GM21737 (cell line): ENCODE measurements at regions not wholly inside any gene's neighbourhood (a gene's known extent, or its start where the extent isn't known, plus 50 kb on each side); places are given as distances from the start of the nearest gene placed in this dataset.

ENCODE experiments used
- ATAC-seq: cut with Tn5 transposase; IDR thresholded peaks from one replicate; pipeline ENCODE4 v1.9.1; 2021; ENCODE audit warnings: mild to moderate bottlenecking, moderate library complexity; ENCODE audit not compliant: unreplicated experiment

- ATAC-seq: no peak
Observed at GRCh38 chr4:14580061-14580460, 422.2 kb upstream of the CPEB2 start.

- ATAC-seq: no peak
Observed at GRCh38 chr4:14581741-14582140, 420.5 kb upstream of the CPEB2 start.

DNA sequence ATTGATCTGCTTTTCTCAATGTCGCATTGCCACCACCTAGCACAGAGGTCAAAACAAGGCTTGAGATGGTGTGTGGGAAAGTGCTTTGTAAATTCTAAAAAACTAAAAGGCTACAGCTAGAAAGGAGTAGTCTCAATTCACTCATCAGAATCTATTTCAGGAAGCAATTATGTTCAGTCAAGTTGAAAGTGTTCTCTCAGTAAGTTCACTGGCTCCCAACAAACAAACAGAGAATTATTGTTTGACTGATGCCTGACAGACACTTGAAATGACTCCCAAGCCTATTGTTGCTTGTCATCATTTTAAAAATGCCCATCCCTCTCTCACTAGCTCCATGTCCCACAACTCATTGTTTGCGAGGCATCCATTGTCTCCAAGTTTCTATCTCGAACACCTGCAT lies 419.6 kb upstream of the CPEB2 start:
- no peak for ATAC-seq

- no peak for ATAC-seq
Observed at GRCh38 chr4:14583331-14583730, 418.9 kb upstream of the CPEB2 start.

DNA sequence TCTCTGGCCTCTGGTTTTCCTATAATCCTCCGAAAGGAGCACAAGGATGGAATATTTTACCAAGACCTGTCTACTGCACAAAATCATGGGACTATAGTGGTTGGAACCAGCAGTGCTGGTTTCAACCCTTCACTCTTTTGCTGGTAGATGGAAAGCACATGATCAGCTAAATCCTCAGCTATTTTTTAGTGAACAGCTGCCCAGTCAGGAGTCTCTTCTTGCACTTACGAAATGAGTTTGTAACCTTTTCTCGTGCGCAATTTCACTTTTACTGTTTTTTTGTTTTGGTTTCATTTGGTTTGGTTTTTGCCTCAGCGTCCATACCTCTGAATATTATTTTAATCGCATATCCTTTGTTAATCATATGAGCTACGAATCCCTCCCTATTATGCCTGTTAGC lies 418.5 kb upstream of the CPEB2 start:
- no peak for ATAC-seq

DNA sequence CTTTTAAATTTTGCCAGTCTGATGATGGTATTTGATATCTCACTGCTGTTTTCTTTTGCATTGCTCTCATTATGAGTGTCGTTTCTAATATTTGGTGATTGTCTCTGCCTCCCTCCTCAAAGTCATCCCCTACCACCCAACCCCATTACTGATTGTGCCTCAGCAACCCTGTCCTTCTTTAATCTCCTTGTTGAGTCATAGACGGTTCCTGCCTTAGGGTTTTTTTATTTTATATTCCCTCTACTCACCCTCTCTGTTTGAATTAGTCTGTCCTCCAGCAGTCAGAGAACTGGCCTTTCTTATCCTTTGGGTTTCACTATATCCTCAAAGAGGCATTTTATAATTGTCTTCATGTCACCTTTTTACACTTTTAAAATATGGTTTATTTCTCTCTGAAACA lies 409.3 kb upstream of the CPEB2 start:
- ATAC-seq: no peak

- ATAC-seq: no peak
Observed at GRCh38 chr4:14596028-14596427, 406.3 kb upstream of the CPEB2 start.

DNA sequence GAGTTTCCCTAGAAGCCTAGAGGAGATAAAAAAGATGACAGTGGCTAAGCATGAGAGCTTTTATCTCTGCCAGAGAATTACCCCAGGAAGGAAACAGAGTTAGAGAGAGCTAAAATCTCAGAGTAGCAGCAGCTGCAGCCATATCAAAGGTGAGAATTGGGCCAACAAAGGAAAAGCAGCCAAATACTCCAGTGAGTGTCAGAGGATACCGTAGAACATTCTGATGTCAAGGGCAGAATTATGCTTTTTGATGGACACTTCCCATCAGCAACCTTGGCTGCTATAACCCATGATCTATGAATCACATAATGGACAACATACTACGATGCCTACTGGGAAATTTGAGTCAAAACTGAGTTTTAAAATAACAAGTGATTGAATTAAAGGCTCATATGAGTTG lies 405.8 kb upstream of the CPEB2 start:
- no peak for ATAC-seq

GRCh38 chr4:14596904-14597303 lies 405.4 kb upstream of the CPEB2 start:
- ATAC-seq: no peak

GRCh38 chr4:14602206-14602605 lies 400.1 kb upstream of the CPEB2 start:
- ATAC-seq: no peak

GRCh38 chr4:14607001-14607400 lies 395.3 kb upstream of the CPEB2 start:
- ATAC-seq: no peak

- no peak for ATAC-seq
Observed at GRCh38 chr4:14607578-14607977, 394.7 kb upstream of the CPEB2 start.

- ATAC-seq: no peak
Observed at GRCh38 chr4:14608630-14609029, 393.7 kb upstream of the CPEB2 start.

DNA sequence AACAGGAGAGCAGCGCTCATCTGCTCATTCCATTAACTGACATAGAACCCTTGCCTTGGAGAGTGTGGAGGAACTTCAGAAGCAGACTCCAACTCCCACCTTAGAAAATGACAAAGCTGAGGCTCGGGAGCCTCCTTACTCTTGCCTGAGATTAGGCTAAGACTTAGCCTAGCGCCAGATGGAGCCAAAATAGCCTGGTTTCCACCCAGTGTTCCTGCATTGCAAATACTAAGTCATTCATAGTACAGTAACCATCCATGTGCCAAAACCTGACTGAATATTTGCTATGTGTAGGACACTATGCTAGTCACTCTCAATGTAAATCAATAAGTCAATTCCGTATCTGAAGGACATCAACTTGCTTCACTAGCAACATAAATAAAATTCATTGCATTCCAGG lies 387.4 kb upstream of the CPEB2 start:
- no peak for ATAC-seq

- no peak for ATAC-seq
Observed at GRCh38 chr4:14615671-14616070, 386.6 kb upstream of the CPEB2 start.

GRCh38 chr4:14620567-14621141 lies 381.6 kb upstream of the CPEB2 start:
- no peak for ATAC-seq

GRCh38 chr4:14621731-14622463 lies 380.4 kb upstream of the CPEB2 start:
- no peak for ATAC-seq

- ATAC-seq: no peak
Observed at GRCh38 chr4:14627038-14627437, 375.2 kb upstream of the CPEB2 start.

GRCh38 chr4:14631806-14632440 lies 370.4 kb upstream of the CPEB2 start:
- ATAC-seq: no peak

DNA sequence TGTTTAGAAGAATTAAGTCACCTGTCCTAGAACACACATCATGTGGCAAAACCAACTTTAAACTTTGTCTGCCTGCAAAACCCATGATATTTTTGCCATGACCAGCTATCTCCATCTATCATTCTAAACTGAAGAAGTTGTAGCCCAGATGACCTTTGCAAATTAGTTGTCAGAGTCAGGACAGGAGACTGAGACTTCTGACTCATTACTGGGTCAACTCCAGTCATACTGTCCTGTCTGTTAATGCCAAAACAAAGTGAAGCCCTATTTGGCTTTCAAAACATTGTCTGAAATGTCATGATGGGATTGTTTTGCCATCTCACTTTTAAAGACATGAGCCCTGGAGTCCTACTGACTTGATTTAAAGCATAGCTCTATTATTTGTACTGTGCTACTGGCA lies 365.7 kb upstream of the CPEB2 start:
- no peak for ATAC-seq

- no peak for ATAC-seq
Observed at GRCh38 chr4:14640476-14640875, 361.8 kb upstream of the CPEB2 start.

DNA sequence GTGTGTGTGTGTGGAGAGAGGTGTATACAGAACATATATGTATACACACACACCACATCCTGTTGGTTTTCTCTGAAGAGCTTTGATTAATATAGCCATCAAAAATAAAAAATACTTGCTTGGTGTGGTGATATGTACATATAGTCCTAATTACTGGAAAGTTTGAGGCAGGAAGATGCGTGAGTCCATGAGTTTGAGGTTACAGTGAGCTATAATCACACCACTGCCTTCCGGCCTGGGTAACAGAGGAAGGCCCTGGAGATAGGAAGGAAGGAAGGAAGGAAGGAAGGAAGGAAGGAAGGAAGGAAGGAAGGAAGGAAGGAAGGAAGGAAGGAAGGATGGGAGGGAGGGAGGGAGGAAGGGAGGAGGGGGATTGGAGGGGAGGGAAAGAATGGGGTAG lies 360.4 kb upstream of the CPEB2 start:
- ATAC-seq: no peak
